Stimulated activated naive CD8-positive, alpha-beta T cell treated with anti-CD3 and anti-CD28 coated beads, Interleukin-15, Interleukin-2, amounts not matched to agents 100 U/mL and 50 U/mL, for 24 hours (primary cell): ENCODE measurements at regions not wholly inside any gene's neighbourhood (a gene's known extent, or its start where the extent isn't known, plus 50 kb on each side); places are given as distances from the start of the nearest gene placed in this dataset.

Experiments
- ATAC-seq: fragments of 150-1000 bp; cut with Tn5 transposase; one replicate; pipeline ENCODE4 v1.10.0; 2021
- DNase-seq: peaks from one replicate; pipeline ENCODE4 v3.0.0; 2021

DNA sequence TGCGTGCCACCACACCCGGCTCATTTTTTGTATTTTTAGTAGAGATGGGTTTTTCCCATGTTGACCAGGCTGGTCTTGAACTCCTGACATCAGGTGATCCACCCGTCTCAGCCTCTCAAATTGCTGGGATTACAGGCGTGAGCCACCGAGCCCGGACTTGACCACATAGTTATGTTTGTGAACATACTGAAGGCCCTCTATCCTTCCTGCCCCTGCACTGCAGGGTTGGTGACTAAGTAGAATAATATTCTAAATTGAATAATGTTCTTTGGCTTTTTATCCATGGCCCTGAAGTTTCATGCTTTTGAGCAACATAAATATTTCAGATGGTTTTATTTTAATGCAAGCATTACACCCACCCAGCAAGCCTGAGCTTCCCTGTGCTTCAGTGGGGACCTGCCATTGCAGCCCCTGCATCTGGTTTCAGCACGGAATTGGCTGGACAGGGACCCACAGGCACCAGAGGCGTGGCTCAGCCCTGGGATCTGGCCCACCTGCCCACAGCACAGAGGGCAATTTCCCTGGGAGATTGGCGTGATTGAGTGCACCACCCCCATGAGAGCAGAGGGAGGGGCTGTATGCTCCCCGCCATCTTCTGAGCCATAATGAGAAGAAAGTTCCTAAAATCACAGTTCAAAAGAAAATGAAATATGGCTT, 460.5 kb downstream of the BRD1 start:
- ATAC-seq (no peak), DNase-seq (no peak)

DNA sequence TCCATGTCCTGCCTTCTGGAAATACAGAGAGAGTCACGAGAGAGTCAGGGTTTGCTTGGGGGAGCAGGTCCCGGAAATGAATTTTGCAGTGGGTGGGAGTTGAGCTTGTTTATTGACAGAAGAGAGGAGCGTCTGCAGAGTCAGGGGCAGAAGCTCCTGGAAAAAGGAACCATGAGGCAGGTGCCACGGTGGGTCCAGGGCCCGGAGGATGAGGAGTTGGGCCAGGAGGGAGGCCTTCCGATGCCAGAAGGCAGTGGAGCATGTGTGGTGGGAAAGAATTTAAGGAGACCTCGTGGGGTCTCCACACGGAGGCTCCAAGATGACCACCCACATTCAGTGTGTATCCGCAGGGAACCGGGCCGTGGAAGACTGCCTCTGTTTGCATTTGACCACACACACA, 461.2 kb downstream of the BRD1 start:
- ATAC-seq, result no peak
- DNase-seq, result no peak

DNA sequence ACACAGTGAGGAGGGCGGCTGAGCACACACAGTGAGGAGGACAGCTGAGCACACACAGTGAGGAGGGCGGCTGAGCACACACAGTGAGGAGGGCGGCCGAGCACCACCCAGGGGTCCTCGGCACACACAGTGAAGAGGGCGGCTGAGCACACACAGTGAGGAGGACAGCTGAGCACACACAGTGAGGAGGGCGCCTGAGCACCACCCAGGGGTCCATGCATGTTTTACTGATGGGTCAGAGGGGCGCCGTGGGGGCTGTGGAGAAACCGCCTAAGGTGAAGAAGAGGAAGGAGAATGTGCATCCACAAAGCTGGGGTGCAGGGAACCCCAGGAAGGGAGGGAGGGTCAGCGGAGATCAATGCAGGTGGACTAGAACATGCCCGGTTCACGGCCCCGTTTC, 461.8 kb downstream of the BRD1 start:
- no peak for DNase-seq
- no peak for ATAC-seq

DNA sequence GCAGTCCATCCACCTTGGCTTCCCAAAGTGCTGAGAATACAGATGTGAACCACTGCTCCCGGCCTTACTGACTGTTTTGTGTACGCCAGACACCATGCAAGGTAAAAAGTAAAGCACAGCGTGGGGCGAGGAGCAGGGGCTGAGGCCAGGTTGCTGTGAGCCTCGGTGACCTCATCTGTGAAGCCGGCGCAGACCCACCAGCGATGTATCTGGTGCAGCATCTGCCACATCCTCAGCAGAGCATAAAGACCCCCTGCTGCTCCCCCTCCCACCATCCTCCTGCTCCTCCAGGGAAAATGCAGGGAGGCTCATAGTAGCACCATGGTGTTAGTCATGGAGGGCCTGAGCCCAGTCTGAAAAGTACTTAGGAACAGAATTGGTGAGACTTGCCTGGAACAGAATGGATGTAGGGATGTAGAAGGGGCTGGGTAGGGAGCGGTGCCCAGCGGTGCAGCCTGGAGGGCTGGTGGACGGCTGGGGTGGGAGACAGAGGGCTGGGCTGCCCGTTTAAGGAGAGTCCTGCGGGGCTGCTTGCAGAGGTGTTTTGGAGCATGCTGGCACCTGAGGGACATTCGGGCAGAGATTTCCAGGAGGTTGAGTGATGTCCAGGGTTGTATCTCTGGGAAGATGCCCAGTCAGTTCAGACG, 462.4 kb downstream of the BRD1 start:
- DNase-seq (no peak), ATAC-seq (no peak)

DNA sequence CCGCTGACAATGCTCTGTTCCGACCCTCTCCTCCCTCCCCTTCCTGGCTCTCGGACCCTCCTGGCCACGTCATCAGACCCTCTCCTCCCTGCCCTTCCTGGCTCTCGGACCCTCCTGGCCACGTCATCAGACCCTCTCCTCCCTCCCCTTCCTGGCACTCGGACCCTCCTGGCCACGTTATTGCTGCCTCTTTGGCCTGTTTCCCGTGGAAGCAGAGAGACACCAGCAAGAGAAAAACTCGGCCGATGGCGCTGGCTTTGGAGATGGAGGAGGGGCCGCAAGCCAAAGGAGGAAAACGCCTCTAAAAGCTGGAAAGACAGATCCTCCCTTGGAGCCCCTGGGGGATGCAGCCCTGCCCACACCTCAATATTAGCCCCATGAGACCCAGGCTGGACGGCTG, 463.3 kb downstream of the BRD1 start:
- ATAC-seq (no peak), DNase-seq (no peak)

DNA sequence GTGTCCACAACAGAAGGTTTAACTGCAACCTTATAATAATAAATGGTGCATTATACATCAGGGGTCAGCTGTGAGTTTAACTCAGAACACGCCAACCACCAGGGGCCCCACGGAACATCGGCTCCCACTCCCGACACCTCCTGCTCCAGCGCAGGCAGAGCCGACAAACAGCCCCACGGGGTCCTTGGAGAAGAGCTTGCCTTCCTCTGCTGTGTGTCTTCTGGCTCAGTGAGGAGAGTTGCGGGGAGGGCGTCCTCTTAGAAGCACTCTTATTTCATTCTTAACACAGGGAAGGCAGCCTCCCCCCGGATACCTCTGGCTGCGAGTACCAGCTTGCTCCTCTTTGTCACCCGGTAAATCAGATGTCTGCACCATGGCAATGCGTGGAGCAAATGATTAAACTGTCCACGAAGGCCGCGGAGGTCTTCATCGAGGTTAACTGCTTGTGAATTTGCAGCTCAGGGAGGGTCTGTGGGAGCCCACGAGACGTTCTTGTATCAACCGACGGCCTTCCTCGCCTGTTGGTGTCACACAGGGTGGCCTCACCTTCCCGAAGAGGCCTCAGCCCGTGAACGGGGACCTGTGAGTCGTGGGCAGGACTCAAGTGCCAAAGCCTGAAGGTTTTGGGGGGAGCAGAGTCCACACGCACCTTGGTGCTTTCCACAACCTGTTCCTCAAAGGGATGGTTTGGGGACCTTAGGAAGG, 464.0 kb downstream of the BRD1 start:
- DNase-seq (no peak), ATAC-seq (no peak)

DNA sequence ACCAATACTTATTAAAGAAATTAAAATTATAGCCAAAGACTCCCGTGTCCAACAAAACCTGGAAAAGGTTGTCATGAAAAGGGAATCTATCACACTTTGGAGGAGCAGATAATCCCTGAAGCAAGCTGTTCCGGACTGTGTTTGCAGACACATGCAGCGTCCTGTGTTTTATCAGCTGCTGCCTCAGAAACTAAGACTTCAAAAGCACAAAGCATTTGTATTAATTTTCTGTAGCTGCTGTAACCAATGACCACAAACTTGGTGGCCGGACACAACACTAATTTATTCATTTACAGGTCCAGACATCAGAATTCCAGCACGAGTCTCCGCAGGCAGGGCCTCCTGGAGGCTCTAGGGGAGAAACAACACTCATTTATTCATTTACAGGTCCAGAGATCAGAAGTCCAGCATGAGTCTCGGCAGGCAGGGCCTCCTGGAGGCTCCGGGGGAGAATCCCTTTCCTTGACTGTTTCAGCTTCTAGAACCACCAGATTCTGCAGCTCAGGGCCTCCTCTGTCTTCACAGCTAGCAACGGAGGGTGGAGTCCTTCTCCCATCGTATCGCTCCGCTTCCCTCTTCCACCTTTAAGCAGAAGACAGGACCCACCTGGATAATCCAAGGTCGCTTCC, 465.3 kb downstream of the BRD1 start:
- DNase-seq (no peak), ATAC-seq (no peak)

DNA sequence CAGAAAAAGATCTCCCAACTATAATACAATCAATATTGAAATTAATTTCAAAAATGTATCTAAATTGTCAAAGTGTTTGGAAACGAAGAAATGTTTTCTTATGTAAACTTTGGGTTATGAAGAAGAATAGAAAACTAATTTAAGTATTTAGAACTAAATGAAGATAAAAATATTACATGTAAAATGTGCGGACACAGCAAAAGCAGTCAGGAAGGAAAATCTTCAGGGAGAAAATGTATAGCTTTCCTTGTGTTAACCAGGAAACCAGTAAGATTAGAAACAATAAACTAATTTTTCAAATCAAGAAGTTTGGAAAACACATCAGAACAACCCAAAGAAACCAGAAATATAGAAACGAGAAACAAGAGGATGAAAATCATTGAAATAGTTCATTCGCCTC, 466.5 kb downstream of the BRD1 start:
- no peak for DNase-seq
- ATAC-seq, result no peak

DNA sequence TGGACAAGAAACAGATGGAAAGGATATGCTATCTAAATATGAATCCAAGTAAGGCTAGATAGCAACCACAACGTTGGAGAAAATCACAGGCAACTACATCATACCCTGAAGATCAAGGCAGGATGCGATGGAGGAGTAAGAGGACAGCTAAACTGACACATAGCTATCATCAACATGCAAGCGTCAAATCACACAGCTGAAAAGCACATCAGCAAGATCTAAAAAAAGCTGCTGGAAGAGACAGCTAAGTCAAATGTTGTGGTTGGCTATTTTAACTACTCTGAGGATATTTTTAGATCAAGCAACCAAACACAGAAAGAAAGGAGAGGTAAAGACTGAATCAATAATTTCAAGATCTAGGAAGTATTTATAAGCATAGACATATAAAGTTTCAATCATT, 466.9 kb downstream of the BRD1 start:
- DNase-seq (no peak), ATAC-seq (no peak)

DNA sequence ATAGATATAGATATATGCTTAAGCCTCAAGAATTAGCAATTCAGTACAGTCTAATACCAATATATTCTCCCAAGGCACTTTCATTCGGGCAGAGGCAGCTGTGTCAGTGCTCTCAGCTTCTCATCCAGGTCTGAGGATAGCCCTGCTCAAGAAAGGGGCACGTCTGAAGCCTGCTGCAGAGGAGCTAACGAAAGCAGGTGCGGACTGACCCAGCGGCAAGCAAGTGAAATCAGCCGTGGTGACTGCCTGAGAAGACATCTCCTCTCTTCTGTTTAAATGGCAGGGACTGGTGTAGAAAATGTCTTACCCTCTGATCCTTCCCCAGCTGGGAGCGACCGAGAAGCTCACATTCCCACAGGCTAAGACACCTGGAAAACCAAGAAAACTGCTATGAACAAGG, 468.6 kb downstream of the BRD1 start:
- DNase-seq, result no peak
- no peak for ATAC-seq

DNA sequence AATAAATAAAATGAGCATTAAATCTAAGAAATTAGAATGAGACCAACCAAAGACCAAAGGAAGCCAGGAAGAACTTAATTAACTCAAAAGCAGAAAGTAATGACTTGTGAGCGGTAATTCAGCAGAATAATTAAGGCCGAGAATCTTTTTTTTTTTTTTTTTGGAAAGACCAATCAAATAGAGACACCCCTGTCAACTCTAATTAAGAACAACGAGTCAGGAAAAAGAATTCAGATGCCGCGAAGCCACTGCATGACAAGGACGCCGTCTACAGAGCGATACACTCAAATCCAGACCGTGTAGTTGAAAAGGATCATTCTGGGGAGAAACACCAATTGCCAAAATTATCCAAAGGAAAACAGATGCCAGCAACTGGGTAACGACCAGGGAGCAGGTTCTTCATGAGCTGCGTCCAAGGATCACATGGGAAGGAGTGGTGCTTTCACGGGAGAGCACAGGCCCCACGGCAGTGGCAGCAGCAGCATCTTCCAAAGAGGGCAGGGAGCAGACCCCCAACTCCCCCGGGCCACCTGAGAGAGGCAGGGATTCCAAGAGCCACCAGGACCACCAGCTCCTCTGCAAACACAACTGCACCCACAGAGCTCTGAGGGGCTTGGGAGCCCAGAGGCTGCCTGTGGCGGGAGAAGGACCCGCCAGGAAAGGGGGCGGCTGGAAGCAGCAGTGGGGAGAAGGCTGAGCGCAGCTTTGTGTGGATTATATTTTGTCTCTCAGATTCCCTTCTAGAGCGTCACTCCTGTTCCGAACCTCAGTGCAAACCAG, 469.8 kb downstream of the BRD1 start:
- ATAC-seq (no peak), DNase-seq (no peak)

DNA sequence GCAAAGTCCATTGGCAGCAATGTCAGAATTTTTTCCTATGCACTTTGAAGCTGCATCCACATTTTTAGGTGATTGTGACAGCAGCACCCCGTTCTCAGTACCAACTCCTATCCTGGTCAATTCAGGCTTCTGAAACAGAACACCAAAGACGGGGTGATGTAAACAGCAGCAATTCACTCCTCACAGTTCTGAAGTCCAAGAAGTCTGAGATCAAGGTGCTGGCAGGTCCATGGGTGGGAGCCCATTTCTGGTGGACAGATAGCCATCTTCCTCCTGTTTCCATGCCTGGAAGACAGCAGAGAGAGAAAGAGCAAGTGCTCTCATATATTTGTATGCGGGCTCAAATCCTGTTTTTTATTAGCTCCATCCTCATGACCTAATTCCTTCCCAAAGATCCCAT, 471.2 kb downstream of the BRD1 start:
- ATAC-seq (no peak), DNase-seq (no peak)

DNA sequence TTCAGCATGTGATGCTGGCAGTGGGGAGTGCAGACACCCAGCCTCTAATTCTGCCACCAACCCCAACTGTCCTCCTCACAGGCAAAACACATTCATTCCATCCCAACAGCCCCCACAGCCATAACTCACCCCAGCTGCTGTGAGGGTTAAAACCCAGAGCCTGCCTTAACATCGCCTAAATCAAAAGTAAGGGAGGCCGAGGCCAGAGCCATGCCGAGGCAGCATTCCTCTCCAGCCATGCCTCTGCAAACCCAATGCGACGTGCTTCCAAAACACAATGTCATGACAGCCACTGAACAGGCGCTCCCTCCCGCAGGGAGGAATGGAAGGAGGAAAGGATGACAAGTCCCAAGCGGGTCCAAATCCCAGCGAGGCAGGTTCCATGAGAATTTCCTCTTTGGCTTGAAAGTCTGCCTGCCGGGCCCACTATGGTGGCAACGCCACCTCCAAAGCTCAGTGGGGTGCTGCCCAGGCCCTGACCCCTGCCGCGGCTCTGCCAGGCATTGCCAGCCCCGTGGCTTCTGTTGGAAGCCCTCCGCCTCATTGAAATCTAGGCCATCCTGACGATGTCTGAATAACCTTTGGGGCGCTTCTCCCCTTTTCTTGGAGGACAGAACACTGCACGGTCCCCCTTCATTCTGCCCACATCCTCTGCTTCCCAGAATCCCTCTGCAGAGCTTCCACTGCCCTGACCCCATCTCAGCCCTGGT, 472.3 kb downstream of the BRD1 start:
- DNase-seq (no peak), ATAC-seq (no peak)

DNA sequence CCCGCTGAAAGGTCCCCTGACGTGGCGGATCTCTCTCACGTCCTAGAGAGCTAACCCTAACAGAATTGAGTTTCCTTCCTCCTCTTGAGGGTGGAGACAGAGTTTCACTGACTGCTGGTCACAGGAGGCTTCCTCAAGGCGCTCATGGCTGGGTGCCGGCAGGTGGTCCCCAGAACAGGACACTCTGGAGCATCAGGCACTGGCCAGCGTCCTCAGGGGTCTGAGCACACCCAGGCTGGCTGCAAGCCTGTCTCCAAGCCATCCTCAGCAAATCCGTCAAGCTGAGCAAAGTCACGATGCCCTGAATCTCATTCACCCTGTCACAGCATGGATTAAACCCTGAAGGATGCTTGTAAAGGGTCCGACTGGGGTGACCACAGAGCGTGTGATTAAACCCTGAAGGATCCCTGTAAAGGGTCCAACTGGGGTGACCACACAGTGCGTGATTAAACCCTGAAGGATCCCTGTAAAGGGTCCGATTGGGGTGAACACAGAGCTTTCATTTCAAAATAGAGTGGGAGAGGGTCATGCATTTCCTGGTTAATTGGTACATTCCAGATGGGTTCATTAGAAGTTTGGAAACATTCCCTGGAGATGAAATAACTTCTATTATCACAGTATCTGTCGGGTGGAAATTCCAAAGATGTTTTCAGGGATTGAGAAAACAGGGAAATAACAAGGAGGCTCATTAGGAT, 473.0 kb downstream of the BRD1 start:
- DNase-seq (no peak), ATAC-seq (no peak)

DNA sequence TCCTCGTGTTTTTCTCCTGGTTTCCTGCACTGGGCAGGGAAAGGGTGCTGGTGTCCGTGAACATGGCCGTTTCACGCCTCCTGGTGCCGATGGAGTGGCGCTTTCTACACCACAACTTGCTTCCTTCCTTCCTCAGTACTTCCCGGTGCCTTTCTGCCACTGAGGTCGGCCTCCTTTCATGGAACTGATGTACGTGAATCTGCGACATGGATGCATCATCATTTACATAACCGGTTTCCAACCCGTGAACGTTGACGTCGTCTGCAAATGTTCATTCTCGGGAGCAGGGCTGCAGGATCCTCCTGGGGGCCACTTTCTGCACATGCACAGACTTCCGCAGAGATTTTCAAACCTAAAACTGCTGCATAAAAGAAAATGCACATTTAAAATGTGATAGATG, 474.4 kb downstream of the BRD1 start:
- no peak for ATAC-seq
- no peak for DNase-seq

DNA sequence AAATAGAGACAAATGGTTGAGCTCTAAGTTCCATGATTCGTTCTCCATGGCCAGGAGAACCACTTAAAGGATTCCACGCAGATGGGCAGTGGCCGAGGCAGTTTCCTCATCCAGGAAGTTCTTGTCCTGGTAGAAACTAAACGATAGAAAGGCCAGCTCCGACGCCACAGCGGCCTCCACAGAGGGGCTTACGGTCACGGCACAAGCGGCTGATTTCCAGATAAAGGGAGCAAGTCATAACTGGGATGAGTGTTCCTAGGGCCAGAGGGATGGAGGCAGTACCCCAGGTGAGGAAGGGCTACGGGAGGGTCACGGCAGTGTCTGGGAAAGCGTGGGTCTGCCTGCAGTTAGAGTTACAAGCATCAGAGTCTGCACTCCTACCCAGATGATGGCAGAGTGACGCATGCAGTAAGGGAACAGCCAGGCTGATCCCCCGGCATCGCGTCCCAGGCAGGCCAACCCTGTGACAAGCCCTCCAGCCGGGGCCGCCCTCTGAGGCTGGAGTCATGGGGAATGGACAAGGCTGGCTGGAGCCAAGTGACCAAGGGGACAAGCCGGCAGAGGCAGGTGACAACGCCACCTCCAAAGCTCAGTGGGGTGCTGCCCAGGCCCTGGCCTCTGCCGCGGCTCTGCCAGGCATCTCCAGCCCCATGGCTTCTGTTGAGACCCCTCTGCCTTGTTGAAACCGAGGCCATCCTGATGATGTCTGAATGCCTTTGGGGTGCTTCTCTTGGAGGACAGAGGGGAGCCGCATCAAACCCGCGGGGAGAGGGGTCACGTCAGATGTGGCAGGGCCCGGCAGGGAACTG, 475.1 kb downstream of the BRD1 start:
- DNase-seq, result no peak
- ATAC-seq, result no peak

DNA sequence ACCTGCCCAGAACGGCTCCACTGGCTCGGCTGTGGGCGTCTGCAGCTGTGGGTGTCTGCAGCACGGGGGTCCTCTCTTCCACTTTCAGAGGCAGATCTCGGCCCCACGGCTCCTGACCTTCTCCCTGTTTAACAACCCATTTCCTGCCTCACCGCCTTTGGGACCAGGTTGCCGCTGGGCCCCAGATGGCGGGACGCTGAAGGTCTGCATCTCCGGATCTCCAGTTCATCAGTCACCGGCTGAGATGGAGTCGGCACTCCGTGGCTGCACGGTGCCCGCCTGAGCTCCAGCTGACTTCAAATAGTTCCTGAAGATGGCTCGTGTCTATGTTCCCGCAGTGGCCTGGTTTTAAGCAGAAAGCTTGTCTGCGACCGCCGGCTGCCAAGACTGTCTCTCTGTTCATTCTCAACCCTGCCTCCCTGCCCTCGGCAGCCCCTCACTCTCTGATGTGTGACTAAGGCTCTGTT, 475.9 kb downstream of the BRD1 start:
- ATAC-seq (no peak), DNase-seq (no peak)

DNA sequence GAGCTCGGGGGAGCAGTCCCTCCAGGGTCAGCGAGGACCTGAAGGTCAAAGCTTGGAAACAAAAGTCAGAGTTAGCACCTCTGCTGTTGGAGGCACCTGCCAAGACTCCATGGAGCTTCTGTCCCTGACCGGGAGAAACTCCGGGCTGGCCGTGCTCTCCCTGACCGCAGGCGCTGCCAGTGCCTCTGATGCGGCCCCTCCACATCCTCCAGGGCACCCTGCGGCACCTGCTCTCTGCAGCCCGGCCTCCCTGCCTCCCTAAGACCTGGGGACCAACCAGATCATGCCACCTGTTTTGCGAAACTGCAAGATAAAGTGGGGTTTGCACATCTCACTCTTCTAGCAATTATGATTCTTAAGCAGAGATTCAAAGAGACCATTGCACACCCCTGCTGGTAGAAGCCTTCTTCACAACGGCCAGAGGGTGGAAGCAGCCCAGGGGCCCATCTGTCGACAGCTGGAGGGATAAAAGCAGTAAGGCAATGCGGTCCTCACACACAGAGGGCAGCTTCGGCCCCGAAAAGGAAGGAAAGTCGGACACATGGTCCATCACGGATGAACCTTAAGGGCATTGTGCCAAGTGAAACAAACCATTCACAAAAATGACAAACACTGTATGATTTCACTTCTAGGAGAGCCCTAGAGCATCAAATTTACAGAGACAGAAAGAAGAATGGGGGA, 477.1 kb downstream of the BRD1 start:
- DNase-seq (no peak), ATAC-seq (no peak)

DNA sequence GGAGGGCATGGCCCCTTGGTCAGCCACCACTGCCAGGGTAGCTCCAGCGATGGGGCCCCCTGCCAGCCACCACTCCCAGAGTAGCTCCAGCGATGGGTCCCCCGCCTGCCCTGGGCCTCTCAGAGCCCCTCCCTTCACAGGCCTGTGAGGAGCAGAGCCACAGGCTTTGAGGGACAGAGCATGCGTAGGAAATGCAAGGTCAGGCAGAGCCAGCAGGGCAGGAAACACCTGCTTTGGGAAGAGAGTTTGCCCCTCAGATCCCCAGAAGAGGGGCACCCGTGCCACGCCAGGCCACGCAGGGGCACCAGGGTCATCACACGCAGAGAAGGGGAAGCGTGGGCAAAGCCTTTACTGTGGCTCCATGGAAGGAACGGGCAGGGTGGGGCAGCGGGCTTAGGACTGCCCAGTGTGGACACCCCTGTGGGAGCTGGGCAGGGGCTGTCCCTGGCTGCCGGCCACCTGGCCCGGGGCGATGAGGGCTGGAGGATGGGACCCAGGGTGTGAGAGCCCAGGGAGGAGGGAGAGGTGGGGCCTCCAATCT, 477.8 kb downstream of the BRD1 start:
- ATAC-seq, result no peak
- DNase-seq, result no peak
